Activated CD4-positive, alpha-beta T cell treated with anti-CD3 and anti-CD28 coated beads, Interleukin-2, amount 50 U/mL, for 24 hours (primary cell): ENCODE measurements at regions not wholly inside any gene's neighbourhood (a gene's known extent, or its start where the extent isn't known, plus 50 kb on each side); places are given as distances from the start of the nearest gene placed in this dataset.

Experiments
- DNase-seq, 2 donors: peaks; one replicate each; pipeline ENCODE4 v3.0.0-alpha.2; 2020; ENCODE audit warnings: low read depth in 1 of 2, low spot score in 1 of 2

GRCh38 chr15:62816342-62817069 is 226.0 kb upstream of the TPM1 start:
- no peak for DNase-seq

GRCh38 chr15:62818691-62819090 is 223.9 kb upstream of the TPM1 start:
- DNase-seq = no peak

DNA sequence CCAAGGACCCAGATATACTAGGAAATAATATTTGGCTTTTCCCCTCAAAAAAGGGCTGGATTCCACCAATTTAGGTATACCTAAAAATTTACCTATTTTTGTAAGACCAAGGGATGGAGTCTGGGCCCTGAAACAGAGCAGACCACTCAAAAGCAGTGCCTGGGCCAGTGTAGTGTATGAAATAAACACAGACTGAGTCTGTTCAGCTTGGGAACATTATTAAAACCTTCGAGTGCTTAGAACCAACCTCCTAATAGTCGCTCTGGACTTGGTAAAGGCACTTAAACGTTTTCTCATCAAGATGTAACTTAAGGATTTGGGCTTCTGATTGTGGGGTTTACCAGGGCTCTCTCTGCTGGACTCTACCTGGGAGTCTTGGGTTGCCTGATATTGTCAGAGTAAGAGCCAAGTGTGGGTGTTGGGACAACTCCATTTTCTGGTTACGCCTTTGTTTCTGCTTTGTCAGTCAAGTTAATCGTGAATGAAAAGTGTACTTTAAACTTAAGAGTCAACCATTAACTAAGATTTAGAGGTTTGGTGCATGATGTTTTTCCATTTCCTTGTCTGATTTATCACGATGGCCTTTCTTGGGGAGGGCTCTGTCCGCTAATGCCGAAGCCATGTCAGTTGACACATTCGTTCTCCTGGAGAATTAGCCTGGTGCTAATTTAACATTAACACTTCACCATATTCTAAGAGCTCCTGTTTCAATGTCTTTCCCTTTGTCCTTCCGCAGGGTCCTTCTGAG is 221.0 kb upstream of the TPM1 start:
- DNase-seq = no peak

- no peak for DNase-seq
Observed at GRCh38 chr15:62822228-62822627, 220.3 kb upstream of the TPM1 start.

- no peak for DNase-seq
Observed at GRCh38 chr15:62823561-62823960, 219.0 kb upstream of the TPM1 start.

DNA sequence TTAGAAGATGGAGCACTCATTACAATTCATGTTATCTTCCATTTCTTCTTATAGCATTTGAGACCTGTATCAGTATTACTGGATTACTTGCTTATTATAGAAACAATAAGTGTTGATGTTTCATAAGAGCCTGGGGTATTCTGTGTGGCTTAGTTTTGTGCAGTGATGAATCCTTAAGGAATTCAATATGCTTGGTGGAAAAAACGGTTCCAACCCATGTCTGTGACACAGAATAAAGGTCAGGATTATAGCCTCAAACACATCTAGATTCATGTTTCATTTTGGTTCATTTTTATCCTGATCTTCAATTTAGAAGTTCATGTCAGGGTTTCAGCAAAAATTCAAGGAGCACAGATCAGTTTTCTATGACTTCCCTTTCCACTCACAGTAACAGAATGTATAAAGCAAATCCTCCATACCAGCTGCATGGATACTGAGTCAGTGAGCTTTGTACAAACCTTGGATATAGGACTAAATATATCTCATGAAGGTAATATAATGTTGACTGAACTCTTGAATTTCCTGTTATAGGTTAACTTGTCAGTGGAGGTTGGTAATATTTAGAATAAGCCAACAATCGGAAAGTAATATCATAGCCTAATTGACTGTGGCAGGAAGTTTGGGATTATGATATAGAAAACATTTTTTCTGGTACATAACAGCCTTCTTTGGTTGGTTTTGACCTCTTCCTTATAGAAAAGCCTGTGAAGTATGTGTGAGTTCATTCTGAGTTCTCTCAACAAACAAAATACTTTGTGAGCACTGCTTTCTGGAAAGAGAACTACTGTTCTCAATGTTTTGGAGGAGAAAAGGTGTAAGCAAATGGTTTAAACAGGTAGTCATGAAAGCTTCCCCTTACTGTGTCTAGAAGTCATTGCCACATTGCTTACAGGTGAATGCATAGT is 218.2 kb upstream of the TPM1 start:
- no peak for DNase-seq

- no peak for DNase-seq
Observed at GRCh38 chr15:62825191-62825590, 217.4 kb upstream of the TPM1 start.

- DNase-seq = no peak
Observed at GRCh38 chr15:62826561-62826960, 216.0 kb upstream of the TPM1 start.

DNA sequence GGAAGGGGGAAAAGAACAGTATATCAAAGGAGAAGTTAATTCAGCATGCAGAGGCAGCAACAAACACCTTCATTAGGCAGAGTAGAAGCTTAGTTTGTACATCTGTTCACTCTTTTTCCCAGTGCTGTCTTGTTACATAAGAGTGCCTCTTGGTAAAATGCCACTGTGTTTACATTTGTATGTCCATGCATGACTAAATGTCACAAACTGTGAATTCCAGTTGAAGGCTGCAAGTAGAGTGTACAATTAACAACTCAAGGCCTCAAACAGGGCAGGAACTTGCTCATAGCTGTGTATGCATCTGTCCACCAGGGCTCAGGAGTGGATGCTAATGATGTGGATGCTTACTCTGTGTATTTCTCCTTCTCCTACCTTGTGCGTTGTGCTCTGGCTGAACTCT is 214.2 kb upstream of the TPM1 start:
- DNase-seq = no peak

DNA sequence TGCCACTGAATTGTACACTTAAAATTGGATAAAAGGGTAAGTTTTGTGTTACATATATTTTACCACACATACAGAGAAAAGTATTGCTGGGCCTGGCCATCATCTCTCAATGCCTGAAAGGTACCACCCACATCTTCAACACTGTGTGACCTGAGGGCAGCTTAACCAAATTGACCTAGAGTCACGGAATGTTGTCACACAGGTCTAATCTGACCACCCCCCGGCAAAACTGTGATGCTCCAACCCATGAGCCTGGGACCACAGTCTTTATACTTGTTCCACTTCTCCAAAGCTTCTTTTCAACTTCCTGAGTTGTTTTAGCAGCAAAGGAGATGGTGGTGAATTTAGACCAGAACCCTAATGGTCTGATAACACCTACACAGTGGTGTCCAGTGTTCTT is 210.3 kb upstream of the TPM1 start:
- no peak for DNase-seq

- no peak for DNase-seq
Observed at GRCh38 chr15:62833646-62834045, 208.9 kb upstream of the TPM1 start.

DNA sequence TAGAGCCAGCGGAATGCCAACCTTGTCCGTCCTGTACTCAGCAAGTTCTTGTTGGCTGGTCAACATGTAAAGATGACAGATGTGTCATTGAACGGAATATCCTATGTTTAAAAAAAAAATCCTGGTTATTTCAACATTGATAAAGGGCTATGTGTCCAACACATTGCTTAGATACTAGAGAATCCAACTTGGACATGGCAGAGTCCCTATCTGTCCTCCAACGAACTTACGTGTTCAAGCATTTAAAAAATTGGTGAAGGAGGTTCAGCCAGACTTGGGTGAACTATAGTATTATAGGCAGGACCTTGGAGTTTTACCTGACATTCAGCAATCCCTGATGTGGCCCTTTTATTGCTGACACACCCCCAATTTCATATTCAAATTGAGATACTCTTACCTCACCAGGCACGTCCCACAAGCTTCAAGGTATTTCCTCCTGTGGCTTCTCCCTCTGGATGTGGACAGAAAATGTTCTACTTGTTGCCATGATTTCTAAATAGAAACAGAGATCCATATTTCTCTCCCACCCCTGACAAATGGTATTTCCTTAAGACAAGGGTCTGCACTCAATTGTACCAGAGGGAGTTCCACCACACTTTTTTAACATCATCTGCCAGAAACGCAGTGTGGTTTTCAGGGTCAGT is 207.7 kb upstream of the TPM1 start:
- no peak for DNase-seq

DNA sequence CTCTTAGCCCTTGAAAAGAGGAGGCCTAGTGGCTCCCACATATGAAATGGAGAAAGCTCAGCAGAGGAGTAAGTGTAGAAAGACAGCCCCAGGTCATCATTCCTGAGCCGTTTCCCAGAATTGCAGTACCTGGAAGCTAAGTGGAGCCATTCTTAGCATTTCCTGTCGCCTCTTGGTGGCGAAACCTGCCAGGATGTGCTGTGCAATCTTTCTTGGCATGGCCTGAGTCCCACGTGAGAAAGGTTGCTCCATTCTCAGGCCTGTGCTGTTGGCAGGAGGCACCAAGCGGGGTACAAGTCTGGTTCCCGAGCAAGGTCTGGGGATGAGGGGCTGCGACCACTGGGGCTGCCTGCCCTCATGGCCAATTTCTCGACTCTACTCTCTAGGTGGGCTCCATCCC is 207.2 kb upstream of the TPM1 start:
- DNase-seq = no peak

DNA sequence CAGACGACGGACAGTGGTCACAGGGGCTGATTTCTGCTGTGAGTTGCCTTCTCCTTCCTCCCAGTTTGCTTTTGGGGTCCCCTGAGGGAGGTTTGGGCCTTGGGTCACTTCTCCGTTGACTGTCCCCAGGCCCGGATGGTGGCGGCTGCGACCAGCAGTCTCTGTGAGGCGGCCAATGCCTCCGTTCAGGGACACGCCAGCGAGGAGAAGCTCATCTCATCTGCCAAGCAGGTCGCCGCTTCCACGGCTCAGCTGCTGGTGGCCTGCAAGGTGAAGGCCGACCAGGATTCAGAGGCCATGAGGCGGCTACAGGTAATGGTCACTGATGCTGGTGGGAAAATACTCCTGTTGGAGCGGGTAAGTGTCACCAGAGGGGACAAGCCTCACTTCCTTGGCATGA is 206.8 kb upstream of the TPM1 start:
- no peak for DNase-seq

GRCh38 chr15:62840526-62841268 is 201.8 kb upstream of the TPM1 start:
- DNase-seq = no peak

DNA sequence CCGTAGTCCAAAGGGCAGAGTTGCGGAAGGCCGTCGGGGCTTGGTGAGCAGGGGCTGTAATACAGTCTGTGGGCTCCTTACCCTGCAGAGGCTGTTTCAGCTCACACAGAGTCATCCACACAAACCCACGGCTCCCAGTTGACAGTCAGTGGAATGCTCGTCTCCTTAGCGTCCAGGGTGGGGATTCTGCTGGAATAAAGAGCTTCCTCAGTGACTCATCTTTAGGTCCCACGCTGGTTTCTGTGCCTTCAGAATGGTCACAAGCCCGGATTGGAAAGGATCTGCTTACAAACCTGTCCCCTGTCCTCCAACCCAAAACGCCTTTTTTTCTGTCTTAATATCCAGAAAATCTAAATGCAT is 201.3 kb upstream of the TPM1 start:
- DNase-seq = no peak

GRCh38 chr15:62841891-62842559 is 200.5 kb upstream of the TPM1 start:
- DNase-seq = no peak

GRCh38 chr15:62843311-62843710 is 199.2 kb upstream of the TPM1 start:
- DNase-seq = no peak

- no peak for DNase-seq
Observed at GRCh38 chr15:62844564-62845240, 197.8 kb upstream of the TPM1 start.
